HG02678 (cell line): ENCODE measurements at regions not wholly inside any gene's neighbourhood (a gene's known extent, or its start where the extent isn't known, plus 50 kb on each side); places are given as distances from the start of the nearest gene placed in this dataset.
"Not testable (repeated sequence)": the region's sequence is repeated elsewhere in the genome, so short reads cannot be mapped to it uniquely, and the experiment has no call there.

Experiments used
- ATAC-seq: cut with Tn5 transposase; IDR thresholded peaks from one replicate; pipeline ENCODE4 v1.9.1; 2021; ENCODE audit warnings: mild to moderate bottlenecking, moderate library complexity; ENCODE audit not compliant: unreplicated experiment

DNA sequence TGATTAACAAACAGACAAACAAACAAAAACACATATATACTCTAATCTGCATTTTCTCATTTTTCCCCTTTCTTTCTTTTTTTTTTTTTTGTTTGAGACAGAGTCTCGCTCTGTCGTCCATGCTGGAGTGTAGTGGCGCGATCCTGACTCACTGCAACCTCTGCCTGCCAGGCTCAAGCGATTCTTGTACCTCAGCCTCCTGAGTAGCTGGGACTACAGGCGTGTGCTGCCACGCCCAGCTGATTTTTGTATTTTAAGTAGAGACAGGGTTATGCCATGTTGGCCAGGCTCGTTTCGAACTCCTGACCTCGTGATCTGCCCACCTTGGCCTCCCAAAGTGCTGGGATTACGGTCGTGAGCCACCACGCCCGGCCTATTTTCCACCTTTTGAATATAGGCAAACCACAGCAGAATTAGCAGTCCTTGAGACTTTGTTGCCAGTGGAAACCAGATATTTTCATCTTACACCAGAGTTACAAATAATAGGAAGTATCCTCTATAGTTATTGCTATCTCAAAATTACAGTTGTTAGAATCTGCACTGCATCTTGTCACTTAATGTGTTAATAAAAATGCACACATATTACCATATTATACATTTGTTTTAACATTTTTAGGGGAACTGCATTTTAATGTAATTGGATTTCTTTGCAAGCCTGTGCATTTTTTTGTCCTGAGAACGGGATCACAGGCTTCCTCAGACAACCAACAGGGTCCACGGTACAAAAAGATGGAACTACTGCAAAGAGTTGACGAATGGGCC lies 208.2 kb upstream of the ZNF217 start:
- no peak for ATAC-seq

DNA sequence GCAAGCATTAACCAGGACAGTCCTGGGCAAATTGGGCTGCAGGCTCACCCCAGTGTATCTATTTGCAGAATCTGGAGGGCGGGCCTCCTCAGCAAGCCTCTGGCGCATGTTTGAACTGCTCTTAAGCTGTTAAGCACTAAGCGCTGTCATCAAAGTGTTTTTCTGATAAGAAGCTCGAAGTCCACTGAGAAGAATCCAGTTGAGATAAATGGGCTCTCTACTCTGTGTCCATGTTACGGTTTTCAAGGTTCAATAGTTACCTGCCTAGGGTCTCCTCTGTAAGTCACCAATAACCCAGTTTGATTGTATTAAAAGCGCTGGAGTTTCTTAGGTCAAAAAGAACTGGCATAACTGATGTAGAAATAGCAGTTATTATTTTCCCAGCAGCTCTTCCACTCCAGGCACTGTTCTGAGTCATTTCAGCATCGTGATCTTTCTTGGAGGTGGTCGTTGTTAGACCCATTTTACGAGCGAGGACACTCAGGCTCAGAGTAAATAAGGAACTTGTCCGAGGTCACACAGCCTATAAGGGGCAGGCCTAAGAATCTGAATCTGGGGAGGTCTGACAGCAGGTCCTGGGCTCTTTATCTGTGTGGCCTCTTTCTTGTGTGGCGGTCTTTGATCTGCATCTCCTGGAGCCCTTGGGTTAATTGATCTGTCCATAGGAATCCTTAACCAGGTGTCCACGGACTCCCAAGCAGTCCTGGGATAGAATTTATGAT lies 207.4 kb upstream of the ZNF217 start:
- no peak for ATAC-seq

DNA sequence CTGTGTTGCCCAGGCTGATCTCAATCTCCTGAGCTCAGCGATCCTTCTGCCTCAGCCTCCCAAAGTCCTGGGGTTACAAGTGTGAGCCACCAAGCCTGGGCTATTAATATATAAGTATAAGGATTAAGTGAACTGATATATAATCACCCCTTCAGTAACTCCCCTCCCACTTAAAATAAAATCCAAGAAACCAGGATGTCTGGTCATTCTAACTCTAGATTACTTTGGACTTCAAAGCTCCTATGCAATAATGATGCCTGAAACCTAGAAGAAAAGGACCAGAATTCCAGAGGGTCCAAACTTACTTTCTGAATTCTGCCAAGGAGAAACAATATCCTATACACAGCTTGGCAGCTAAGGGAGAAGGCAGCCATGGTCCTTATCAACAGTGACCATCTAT lies 206.8 kb upstream of the ZNF217 start:
- ATAC-seq = no peak

DNA sequence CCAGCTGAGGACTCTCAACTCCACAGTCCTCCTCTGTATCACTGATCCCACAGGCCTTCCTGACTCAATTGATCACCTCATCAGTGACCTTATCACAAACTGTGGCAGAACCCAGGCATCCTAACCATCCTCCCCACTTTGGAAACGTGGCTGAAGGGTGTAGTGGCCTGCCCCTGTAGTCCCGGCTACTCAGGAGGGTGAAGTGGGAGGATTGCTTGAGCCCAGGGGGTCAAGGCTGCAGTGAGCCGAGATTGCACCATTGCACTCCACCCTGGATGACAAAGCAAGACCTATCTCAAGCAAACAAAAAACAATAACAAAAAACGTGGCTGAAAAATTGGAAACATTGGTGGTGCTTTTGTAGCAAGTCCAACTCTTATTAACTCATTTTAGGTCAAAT lies 203.4 kb upstream of the ZNF217 start:
- no peak for ATAC-seq

DNA sequence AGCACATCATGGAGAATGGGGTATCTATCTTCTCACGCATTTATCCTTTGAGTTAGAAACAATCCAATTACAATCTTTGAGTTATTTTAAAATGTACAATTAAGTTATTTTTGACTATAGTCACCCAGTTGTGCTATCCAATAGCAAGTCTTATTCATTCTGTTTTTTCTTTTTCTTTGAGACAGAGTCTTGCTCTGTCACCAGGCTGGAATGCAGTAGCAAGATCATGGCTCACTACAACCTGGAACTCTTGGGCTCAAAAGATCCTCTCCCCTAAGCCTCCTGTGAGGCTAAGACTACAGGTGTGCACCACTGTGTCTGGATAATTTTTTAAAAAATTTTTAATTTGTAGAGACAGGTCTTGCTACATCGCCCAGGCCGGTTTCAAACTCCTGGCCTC lies 201.5 kb upstream of the ZNF217 start:
- ATAC-seq = no peak

DNA sequence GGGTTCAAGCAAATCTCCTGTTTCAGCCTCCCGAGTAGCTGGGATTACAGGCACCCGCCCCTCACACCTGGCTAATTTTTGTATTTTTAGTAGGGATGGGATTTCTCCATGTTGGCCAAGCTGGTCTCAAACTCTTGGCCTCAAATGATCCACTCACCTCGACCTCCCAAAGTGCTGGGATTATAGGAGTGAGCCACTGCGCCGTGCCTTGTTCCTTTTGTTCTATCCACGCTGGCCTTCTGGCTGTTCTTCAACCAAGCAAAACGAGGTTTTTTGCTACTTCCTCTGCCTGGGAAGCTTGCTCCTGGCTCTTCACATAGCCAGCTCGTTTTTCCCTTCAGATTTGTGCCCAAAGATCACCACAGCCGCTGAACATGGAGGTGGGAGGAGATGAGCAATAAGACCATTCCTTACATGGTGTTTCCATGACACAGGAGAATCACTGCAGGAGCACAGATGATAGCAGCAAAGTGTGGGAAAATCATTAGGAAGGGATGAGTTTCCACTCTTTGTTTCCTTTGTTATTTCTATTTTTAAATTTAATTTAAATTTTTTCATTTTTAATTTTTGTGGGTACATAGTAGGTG lies 201.0 kb upstream of the ZNF217 start:
- ATAC-seq = no peak

DNA sequence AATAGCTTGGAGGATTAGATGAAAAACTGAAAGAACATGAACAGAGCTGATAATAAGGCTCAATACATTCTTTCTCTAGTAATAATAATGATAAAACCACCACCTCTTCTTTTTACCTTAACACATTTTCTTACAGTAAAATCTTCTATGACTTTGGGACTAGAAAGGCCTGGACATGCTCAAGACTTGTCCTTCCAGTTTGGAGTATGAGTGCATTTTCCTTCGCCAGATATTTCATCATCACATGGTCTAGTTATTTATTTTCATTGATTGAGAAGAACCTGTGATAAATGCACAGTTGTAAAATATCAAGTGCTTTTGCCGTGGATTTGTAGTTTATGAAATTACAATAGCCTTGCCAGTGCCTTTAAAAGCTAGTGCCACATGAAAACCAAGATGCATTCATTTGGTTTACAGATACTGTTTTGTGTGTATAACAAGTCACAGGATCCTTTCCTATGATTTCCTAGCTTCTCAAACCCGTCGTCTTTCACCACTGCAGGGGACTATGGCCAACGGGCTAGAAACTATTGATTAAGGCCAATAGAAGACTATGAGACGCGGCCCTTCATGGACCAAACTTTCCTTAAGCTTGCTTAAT lies 200.2 kb upstream of the ZNF217 start:
- no peak for ATAC-seq

DNA sequence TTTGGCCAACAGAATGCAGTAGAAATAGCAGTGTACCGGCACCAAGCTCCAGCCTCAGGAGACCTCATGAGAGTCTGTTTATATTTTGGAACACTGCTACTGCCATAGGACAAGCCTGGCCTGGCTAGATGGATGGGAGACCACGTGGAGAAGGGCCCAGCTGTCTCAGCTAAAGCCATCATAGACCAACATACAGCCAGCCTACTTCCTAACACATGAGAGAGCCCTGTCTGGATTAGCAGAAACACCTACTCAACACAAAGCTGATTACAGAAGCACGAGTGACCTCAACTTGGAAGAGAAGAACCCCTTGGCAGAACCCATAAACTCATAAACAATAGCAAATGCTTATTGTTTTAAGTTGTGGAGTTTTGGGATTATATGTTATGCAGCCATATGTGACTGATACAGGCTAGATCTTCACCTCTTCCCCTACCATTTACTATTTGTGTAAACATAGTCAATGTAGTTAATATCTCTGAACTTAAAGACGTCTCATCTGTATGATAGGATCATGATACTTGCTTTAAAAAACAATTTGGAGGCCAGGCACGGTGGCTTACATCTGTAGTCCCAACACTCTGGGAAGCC lies 199.4 kb upstream of the ZNF217 start:
- ATAC-seq = no peak

DNA sequence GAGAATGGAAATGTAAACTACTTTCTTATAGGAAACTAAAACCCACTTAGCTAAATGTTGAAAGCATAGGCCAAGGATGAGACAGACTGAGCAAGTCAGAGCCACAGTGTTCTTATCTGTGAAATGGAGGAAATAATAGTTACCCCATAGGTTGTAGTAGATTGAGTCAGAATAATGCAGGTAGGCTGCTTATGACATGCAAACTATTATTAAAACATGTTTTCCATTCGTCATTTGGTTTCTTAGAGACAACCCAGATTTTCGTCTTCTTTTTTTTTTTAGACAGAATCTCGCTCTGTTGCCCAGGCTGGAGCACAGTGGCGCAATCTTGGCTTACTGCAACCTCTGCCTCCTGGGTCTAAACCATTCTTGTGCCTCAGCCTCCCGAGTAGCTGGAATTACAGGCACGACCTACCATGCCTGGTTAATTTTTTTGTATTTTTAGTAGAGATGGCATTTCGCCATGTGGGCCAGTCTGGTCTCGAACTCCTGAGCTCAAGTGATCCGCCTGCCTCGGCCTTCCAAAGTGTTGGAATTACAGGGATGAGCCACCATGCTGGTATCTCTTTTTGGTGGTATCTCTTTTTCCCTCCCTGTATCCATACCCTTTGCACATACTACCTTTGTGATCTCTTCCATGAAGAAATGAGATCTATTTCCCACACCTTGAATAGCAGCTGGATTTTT lies 196.5 kb upstream of the ZNF217 start:
- no peak for ATAC-seq

DNA sequence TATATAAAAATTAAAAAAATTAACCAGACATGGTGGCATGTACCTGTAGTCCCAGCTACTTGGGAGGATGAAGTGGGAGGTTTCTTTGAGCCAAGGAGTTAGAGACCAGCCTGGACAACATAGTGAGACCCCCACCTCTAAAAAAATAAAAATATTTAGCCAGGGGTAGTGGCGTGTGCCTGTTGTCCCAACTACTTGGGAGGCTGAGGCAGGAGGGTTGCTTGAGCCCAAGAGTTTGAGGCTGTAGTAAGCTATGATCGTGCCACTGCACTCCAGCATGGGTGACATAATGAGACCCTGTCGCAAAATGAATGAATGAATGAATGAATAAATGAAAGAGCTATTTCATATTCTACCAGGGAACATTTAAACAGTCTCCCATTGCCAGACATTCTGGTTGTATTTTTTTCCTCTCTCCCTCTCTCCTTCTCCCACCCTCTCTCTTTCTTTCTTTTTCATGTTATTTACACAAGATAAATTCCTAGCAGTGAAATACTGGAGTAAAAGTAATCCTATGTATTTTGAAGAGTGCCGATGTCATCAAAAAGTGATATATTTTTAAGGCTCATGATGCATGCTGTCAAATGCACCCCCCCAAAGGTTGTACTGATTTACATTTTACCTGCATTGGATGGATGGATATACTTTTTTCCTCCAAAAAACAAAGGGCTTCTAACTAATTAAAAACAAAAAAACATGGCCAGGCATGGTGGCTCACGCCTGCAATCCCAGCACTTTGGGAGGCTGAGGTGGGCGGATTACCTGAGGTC lies 194.8 kb upstream of the ZNF217 start:
- no peak for ATAC-seq

DNA sequence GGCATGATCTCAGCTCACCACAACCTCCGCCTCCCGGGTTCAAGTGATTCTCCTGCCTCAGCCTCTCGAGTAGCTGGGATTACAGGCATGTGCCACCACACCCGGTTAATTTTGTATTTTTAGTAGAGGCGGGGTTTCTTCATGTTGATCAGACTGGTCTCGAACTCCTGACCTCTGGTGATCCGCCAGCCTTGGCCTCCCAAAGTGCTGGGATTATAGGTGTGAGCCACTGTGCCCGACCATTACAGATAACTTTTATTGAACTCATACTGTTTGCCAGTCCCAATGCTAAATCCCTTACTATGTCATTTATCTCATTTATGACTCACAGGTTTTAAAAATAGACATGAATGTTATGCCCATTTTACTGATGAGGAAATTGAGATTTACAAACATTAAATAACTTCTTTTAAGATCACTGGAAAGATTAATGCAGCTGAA lies 193.9 kb upstream of the ZNF217 start:
- ATAC-seq = not testable (repeated sequence)

DNA sequence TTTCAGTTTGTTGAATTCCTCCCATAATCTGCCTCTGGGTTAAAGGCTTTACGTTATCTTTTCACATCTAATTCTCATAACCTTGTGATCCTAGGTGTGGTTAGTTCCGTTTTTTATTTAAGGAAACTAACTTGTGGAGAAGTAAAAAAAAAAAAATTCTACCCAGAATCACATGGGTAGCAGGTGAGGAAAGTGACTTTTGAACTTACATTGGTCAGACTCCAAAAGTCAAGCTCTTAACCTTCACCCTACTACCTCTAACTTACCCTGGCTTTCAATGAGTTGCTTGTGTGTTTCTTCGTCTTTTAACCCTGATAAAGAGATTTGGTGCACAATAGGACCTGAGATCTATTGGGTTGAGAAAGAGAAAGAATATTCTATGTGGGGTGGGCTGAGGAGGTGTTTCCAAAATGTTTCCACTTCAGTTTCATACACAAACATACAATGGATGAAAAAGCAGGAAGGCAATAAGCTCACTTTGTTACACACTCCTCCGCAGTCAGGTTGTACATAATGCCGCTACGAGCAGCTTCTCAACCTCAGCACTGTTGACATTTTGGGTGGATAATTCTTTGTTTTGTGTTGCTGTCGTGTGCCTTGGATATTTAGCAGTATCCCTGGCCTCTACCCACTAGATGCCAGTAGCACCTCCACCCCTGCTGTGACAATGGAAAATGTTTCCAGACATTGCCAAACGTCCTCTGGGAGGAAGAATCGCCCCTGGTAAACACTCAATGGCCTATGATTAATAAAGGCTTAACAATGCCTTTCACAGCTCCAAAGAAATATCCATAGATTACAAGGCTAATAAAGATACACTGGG lies 193.0 kb upstream of the ZNF217 start:
- no peak for ATAC-seq

DNA sequence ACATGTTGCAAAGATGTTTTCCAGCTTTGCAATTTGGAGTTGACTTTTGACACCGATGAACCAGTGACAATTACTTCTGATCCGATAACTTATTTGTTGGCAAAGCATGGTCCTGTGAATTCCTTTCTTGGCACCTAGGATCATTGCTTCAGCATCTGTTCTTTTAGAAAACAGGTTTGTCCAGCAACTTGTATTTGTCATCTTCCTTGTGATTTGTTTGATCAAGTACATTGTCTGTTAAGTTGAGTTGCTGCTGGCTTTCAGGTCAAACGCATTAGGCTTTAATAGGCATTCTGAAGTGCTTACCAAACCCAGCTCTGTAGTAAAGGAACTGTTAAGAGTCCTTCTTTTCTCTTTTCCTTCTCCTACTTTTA lies 192.4 kb upstream of the ZNF217 start:
- ATAC-seq = no peak

DNA sequence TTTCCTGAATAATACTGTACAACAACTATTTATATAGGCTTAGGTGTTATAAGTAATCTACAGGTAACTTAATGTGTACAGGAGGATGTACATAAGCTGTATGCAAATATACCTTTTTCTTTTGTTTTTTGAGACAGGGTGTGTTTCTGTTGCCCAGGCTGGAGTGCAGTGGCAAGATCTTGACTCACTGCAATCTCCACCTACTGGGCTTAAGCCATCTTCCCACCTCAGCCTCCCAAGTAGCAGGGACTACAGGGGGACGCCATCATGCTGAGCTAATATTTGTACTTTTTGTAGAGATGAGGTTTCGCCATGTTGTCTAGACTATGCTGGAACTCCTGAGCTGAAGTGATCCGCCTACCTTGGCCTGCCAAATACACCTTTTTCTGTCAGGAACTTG lies 191.7 kb upstream of the ZNF217 start:
- no peak for ATAC-seq

DNA sequence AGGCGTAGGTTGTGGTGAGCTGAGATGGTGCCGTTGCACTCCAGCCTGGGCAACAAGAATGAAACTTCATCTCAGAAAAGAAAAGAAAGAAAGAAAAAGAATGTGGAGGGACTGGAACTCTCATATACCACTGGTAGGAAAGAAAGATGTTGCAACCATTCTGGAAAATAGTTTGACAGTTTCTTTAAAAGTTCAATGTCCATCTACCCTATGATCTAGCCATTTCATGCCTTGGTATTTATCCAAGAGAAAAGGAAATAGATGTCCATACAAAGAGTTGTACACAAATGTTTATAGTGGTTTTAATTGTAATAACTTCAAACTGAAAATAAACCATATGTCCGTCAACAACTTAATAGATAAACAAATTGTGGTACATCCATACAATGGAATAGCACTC lies 190.1 kb upstream of the ZNF217 start:
- no peak for ATAC-seq

DNA sequence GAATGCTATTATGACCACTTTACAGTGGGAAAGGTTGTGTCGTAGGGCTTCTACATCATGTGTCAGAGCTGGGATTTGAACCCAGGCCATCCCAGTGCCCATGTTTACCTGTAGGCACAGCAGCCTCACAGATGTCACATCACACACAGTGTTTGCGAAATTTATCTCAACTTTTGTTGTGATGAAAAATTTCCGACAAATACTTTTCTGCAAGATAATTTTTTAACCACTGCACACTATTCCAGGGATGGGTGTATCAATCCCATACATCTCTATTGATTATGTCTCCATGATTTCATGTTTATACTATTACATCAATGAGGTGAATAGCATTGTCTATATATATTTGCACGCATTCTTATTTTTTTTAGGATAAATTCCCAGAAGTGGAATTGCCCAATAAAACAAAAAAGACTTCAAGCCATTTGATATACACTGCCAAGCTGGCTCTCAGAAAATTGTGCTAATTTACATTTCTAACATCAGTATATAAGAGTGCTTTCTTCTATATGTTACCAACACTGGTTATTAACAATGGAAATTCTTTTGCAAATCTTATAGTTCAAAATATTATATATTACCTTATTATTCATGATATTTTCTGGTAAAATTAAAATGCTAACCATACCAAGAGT lies 189.1 kb upstream of the ZNF217 start:
- ATAC-seq = no peak

DNA sequence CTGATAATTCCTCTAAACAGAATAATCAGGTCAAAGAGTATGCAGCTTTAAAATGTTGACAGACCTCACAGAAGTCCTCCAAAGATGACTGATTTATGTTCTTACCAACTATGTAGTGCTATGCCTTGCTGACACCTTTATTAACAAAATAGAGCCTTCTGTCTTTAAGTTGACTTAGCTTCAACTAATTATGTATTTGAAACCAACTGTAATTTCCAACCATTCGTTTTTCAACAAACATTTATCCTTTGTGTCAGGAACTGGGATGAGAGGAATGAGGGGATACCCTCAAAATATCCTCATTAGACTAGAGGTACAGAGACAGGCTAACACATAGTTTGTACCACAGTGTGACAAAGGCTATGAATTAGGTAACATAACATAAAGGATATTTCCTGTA lies 186.2 kb upstream of the ZNF217 start:
- ATAC-seq = no peak

DNA sequence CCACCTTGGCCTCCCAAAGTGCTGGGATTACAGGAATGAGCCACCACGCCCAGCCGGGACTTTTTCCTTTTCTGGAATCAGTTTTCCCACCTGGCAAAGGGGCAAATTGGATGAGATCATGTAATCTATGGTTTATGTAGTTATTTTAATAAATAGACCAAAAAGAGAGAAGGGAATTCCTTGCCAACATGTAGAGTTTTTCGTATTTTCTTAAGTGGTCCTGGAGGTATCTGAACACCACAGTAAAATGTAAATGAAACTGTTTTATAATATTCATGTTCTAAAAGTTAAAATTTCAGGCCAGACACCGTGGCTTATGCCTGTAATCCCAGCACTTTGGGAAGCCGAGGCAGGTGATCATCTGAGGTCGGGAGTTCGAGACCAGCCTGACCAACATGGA lies 185.1 kb upstream of the ZNF217 start:
- ATAC-seq = no peak

DNA sequence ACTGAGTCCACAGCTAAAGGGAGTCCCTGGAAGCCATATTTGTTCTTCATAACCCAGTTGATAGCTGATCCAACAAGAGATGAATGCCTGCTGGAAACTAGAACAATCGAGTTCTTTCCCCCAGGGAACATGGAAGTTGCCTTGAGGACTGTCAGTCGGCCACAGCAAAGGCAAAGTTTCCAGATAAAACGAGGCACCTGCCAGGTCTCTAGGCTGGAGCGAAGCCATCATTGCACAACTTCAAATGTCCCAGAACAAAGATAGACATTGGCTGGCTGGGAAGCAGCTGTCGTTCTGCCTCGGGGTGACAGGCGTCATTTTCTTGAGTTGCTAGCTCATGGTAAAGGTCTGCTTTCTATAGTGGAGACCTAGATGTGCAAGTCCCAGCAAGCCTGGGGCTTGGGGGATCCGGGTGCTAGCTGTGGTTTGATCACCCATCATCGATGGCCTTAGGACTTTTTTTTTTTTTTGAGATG lies 184.4 kb upstream of the ZNF217 start:
- ATAC-seq = no peak
